Gastroesophageal sphincter (tissue), 3 donors: ENCODE measurements at regions not wholly inside any gene's neighbourhood (a gene's known extent, or its start where the extent isn't known, plus 50 kb on each side); places are given as distances from the start of the nearest gene placed in this dataset.

Source experiments
- CTCF ChIP-seq, 4 experiments: fragments of 200-600 bp in 2 of 4; fragments of 450-650 bp in 2 of 4; sonication (generic) in 1 of 4; IDR thresholded peaks; one replicate each; pipeline ENCODE4 v1.5.1; 2017 to 2019; ENCODE audit warnings: antibody characterized with exemption in 4 of 4, mild to moderate bottlenecking in 2 of 4, moderate library complexity in 2 of 4
- POLR2AphosphoS5 ChIP-seq: sonication (generic); formaldehyde crosslinking; IDR thresholded peaks from one replicate; pipeline ENCODE4 v1.6.1; 2017; ENCODE audit warnings: antibody characterized with exemption

- TF ChIP-seq CTCF (IDR thresholded peaks at IDR 0.05) (no peak), POLR2AphosphoS5 (no peak)
Measured at GRCh38 chr3:40718681-40719080, 193.9 kb downstream of the ZNF621 start.
